ENCODE measurements at regions not wholly inside any gene's neighbourhood (a gene's known extent, or its start where the extent isn't known, plus 50 kb on each side); places are given as distances from the start of the nearest gene placed in this dataset.

DNA sequence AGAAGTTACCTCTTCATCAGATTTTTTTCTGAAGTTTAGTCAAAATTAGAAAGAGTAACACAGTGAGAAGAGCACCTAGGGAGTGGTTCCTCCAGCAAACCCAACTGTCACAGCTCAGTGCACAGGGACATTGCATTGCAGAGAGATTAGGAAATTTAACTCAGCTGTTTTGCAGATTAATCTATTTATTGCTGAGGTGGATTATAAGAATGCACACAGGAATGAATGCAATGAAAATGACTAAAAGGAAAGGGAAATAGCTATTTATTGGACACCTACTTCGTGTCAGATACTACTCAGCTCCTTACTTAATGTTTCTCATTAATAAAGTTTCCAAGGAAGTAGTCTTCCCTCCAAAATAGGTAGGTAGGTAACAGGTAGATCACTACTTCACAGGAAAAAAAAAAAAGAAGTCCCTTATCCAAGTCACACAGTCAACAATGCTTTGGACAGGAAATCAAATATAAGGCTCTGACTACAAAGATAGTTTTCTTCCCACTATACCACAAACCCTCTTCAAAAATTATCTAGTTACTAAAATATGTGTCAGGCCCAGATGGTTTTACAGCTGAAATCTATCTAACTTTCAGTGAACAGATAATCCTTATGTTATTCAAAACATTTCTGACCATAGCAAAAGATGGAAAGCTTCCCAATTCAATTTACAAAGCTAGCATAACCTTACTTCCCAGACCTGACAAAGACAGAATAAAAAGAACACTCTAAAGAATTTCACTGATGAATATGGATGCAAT lies 442.2 kb upstream of the MPDZ start:
- no peak overlapping the region for H3K4me3 Mint-ChIP-seq
- H3K27me3 ChIP-seq (ENCODE audit: insufficient read depth, low read length), result no peaks in the 10 kb centered on the region
- no peak overlapping the region for H2BK15ac ChIP-seq (ENCODE audit: low read depth, low read length)
- no peak overlapping the region for H2BK20ac ChIP-seq (ENCODE audit: low read depth, low read length, poor library complexity, severe bottlenecking)
- no peak overlapping the region for H4K91ac ChIP-seq (ENCODE audit: insufficient read length, low read depth, low read length)
- no peak overlapping the region for H2BK12ac ChIP-seq (ENCODE audit: insufficient read length, low read depth, low read length)
- peaks cover 22 to 30% of the 10 kb centered on the region in 2 experiments for H3K4me1 Mint-ChIP-seq
- H3K14ac ChIP-seq (ENCODE audit: insufficient read depth, low read length), result no peak overlapping the region
- no peak overlapping the region for H3K27ac ChIP-seq (ENCODE audit: insufficient read length, low read depth, low read length)
- no peaks in the 10 kb centered on the region for H3K79me2 ChIP-seq (ENCODE audit: insufficient read depth, low read length)
- no peaks in the 10 kb centered on the region for H3K79me1 ChIP-seq (ENCODE audit: insufficient read depth, low read depth, low read length, poor library complexity, severe bottlenecking)
- H3K27ac Mint-ChIP-seq, result no peak overlapping the region
- H3K27me3 Mint-ChIP-seq (ENCODE audit: low read depth), result no peaks in the 10 kb centered on the region
- H3K4me2 ChIP-seq (ENCODE audit: insufficient read depth, insufficient read length, low read length), result no peak overlapping the region
- no peaks in the 10 kb centered on the region for H3K23me2 ChIP-seq (ENCODE audit: insufficient read length, low read depth, low read length, poor library complexity, severe bottlenecking)
- no CpG with 5 or more reads among the region's 1 CpG for WGBS (ENCODE audit: extremely low coverage, insufficient read length, low lambda C conversion rate)
- no peak overlapping the region for H4K5ac ChIP-seq (ENCODE audit: insufficient read length, low read depth, low read length)
- H2BK5ac ChIP-seq (ENCODE audit: insufficient read length, low read length), result no peak overlapping the region
- H4K8ac ChIP-seq (replicated peaks; ENCODE audit: insufficient read length, low read depth, low read length), result no peak overlapping the region
- H3T11ph ChIP-seq (ENCODE audit: low read length), result no peak overlapping the region
- H3K56ac ChIP-seq (ENCODE audit: insufficient read length, low read depth, low read length), result no peak overlapping the region
- H3K4ac ChIP-seq (ENCODE audit: low read depth, low read length), result no peak overlapping the region
- TF ChIP-seq, protein P1, sequence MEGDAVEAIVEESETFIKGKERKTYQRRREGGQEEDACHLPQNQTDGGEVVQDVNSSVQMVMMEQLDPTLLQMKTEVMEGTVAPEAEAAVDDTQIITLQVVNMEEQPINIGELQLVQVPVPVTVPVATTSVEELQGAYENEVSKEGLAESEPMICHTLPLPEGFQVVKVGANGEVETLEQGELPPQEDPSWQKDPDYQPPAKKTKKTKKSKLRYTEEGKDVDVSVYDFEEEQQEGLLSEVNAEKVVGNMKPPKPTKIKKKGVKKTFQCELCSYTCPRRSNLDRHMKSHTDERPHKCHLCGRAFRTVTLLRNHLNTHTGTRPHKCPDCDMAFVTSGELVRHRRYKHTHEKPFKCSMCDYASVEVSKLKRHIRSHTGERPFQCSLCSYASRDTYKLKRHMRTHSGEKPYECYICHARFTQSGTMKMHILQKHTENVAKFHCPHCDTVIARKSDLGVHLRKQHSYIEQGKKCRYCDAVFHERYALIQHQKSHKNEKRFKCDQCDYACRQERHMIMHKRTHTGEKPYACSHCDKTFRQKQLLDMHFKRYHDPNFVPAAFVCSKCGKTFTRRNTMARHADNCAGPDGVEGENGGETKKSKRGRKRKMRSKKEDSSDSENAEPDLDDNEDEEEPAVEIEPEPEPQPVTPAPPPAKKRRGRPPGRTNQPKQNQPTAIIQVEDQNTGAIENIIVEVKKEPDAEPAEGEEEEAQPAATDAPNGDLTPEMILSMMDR (conservative IDR thresholded peaks at IDR 0.05), result no peak
- H4K20me1 ChIP-seq (ENCODE audit: control insufficient read depth, insufficient read depth, insufficient read length), result no peaks in the 10 kb centered on the region
- 0 out of 5 replicates have a peak, but pooled peaks cover 0 to 3% of the 10 kb centered on the region in 2 experiments for H3K9me3 Mint-ChIP-seq
- H3K4me1 ChIP-seq (ENCODE audit: insufficient read depth, low read length), result peaks cover 3% of the 10 kb centered on the region
- no peak overlapping the region for H3K18ac ChIP-seq (ENCODE audit: insufficient read length, low read depth, low read length)
- no peaks in the 10 kb centered on the region for H3K9me3 ChIP-seq (ENCODE audit: control insufficient read depth, low read depth, low read length)
- DNase-seq, result no peak
- no peak overlapping the region for H2AFZ ChIP-seq (ENCODE audit: low read length)
- H3K9ac ChIP-seq (ENCODE audit: extremely low read depth, insufficient read length, low read length), result no peak overlapping the region
- no peak overlapping the region for H2BK120ac ChIP-seq (ENCODE audit: low read depth, low read length, poor library complexity, severe bottlenecking)
- H2AK5ac ChIP-seq (ENCODE audit: insufficient read length, low read length), result no peak overlapping the region
- no peak overlapping the region for H3K23ac ChIP-seq (ENCODE audit: insufficient read length, low read depth, low read length)
- H3K36me3 Mint-ChIP-seq (ENCODE audit: insufficient read depth in 1 of 3, low read depth in 3 of 3), result no peaks in the 10 kb centered on the region
